Esophagus squamous epithelium (tissue), 5 donors: ENCODE measurements at regions not wholly inside any gene's neighbourhood (a gene's known extent, or its start where the extent isn't known, plus 50 kb on each side); places are given as distances from the start of the nearest gene placed in this dataset.

Experiments
- DNase-seq: peaks from one replicate; lab custom pipeline; 2025; lab: John Stamatoyannopoulos, UW
- H3K27ac ChIP-seq, 4 donors: fragments of 200-600 bp; sonication (generic); one replicate each; pipeline ENCODE4 v1.5.1; 2016 to 2019; ENCODE audit warnings: mild to moderate bottlenecking in 1 of 4
- H3K27me3 ChIP-seq, 4 donors: fragments of 200-600 bp; sonication (generic); 1 replicate in 3 of 4; 2 replicates in 1 of 4; pipeline versions ENCODE4 v1.5.1 to v1.6.0; 2017 to 2021; ENCODE audit warnings: antibody characterized with exemption in 1 of 4
- H3K36me3 ChIP-seq, 3 donors: fragments of 200-600 bp; sonication (generic); one replicate each; pipeline ENCODE4 v1.5.1; 2016 to 2019
- H3K4me1 ChIP-seq, 3 donors: fragments of 200-600 bp; sonication (generic); one replicate each; pipeline ENCODE4 v1.5.1; 2017 to 2019
- H3K4me3 ChIP-seq, 4 donors: fragments of 200-600 bp; sonication (generic); 1 replicate in 3 of 4; 2 replicates in 1 of 4; pipeline ENCODE4 v1.5.1; 2016 to 2019; ENCODE audit warnings: mild to moderate bottlenecking in 2 of 4, moderate library complexity in 1 of 4
- H3K9me3 ChIP-seq, 3 donors: fragments of 200-600 bp; sonication (generic); one replicate each; pipeline ENCODE4 v1.5.1; 2016 to 2019
- CTCF ChIP-seq, 6 experiments: fragments of 450-650 bp in 4 of 6; fragments of 200-600 bp in 2 of 6; sonication (generic) in 2 of 6; IDR thresholded peaks; one replicate each; pipeline ENCODE4 v1.5.1; 2016 to 2019; ENCODE audit warnings: antibody characterized with exemption in 6 of 6, mild to moderate bottlenecking in 4 of 6, moderate library complexity in 4 of 6
- POLR2A ChIP-seq, 4 donors: fragments of 450-650 bp; IDR thresholded peaks; one replicate each; pipeline ENCODE4 v1.6.1; 2017; ENCODE audit warnings: antibody characterized with exemption in 4 of 4, mild to moderate bottlenecking in 4 of 4, moderate library complexity in 3 of 4
- WGBS, 2 donors: methylation state at CpG; one replicate each; pipeline ENCODE4 v1.1.5; 2018; 5-methylcytosine and 5-hydroxymethylcytosine counted together
- intact Hi-C: fragments of 100-400 bp; cut with DNase I; formaldehyde crosslinking; loops from one replicate; pipeline ENCODE4 v1.15.0; 2022
- donor health status: DM: yes; HTN: yes; CAD: no.

DNA sequence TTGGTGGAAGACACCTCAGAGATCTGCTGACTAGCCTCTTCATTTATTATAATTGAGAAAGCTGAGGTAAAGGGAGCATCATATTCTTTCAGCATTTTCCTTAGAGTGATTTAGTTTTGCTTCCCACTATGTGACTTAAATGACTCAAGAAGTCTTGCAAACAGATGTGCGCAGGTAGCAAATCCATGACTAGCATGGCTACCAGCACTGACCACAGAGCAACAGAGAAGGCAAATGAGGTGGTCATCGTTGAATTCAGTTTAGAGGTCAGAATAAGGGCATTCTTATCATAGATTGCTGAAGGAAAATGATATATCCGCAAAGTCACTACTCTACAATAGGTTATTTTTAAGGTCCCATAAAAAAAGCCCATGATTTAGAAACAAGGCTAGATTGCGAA is 162.2 kb downstream of the PIK3R1 start:
- Histone ChIP-seq H3K36me3 (no peaks in the 10 kb centered on the region), H3K27me3 (no peaks in the 10 kb centered on the region), H3K4me1 (peaks cover 10 to 86% (median 49%) of the 10 kb centered on the region in 3 donors), H3K4me3 (no peak overlapping the region), H3K27ac (peak overlapping the region in 2 of 4 donors; percentile 46 to 65), H3K9me3 (no peaks in the 10 kb centered on the region)
- intact Hi-C loops: no loop called here
- no peak for DNase-seq
- TF ChIP-seq POLR2A (IDR thresholded peaks at IDR 0.05) (no peak), CTCF (IDR thresholded peaks at IDR 0.05) (no peak)
- 82 to 91% methylated on average over 4 of the region's 4 CpGs for WGBS, 2 donors

- intact Hi-C loops: no loop called here
- TF ChIP-seq CTCF (IDR thresholded peaks at IDR 0.05) (no peak), POLR2A (IDR thresholded peaks at IDR 0.05) (no peak)
- H3K27me3 ChIP-seq: no peaks in the 10 kb centered on the region
- no peak for DNase-seq
- peak overlapping the region in 3 of 4 donors; percentile 7 to 65 (median 59) for H3K27ac ChIP-seq
- no peaks in the 10 kb centered on the region for H3K9me3 ChIP-seq
- H3K4me3 ChIP-seq: no peak overlapping the region
- peaks cover 10 to 92% (median 49%) of the 10 kb centered on the region in 3 donors for H3K4me1 ChIP-seq
- WGBS, 2 donors: 51 to 71% methylated on average over 1 to 3 of the region's 3 CpGs
- no peaks in the 10 kb centered on the region for H3K36me3 ChIP-seq
These were observed 162.8 kb downstream of the PIK3R1 start for GRCh38 chr5:68378204-68378820.

- no peaks in the 10 kb centered on the region for H3K9me3 ChIP-seq
- H3K27me3 ChIP-seq: no peaks in the 10 kb centered on the region
- intact Hi-C loops: no loop called here
- H3K4me1 ChIP-seq: peaks cover 10 to 94% (median 47%) of the 10 kb centered on the region in 3 donors
- H3K27ac ChIP-seq: peak overlapping the region; percentile 38 to 65 (median 50)
- TF ChIP-seq POLR2A (IDR thresholded peaks at IDR 0.05) (no peak), CTCF (IDR thresholded peaks at IDR 0.05) (no peak)
- no peak for DNase-seq
- H3K4me3 ChIP-seq: no peak overlapping the region
- no peaks in the 10 kb centered on the region for H3K36me3 ChIP-seq
- WGBS, 2 donors: 16 to 18% methylated on average over 3 of the region's 3 CpGs
These were observed 163.9 kb downstream of the PIK3R1 start for GRCh38 chr5:68379275-68380036.

GRCh38 chr5:68380078-68380477 is 164.5 kb downstream of the PIK3R1 start:
- H3K36me3 ChIP-seq: no peaks in the 10 kb centered on the region
- intact Hi-C loops: no loop called here
- peak overlapping the region; percentile 38 to 65 (median 50) for H3K27ac ChIP-seq
- DNase-seq: no peak
- no peaks in the 10 kb centered on the region for H3K9me3 ChIP-seq
- no peaks in the 10 kb centered on the region for H3K27me3 ChIP-seq
- peaks cover 8 to 90% (median 42%) of the 10 kb centered on the region in 3 donors for H3K4me1 ChIP-seq
- TF ChIP-seq POLR2A (IDR thresholded peaks at IDR 0.05): no peak
- no peak for TF ChIP-seq CTCF (IDR thresholded peaks at IDR 0.05)
- no peak overlapping the region for H3K4me3 ChIP-seq
- 16 to 18% methylated on average over 2 of the region's 2 CpGs for WGBS, 2 donors

DNA sequence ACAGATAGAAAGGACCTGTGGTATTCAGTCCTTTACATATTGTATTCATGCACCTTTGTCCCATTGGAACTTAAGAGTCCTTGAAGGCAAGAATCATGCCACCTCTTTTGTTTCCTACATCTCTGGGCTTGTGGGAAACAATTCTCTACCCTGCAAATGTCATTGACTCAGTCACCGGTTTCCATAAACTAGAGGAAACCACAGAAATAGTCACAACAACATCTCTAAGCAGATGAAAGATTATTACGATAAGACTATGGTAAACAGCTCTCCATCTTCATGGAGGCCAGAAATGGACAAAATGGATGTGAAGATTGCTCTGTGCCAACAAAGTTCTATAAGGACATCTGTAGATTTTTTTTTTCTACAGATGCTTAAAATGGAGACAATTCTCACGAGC is 165.5 kb downstream of the PIK3R1 start:
- Histone ChIP-seq H3K27me3 (no peaks in the 10 kb centered on the region), H3K4me3 (no peak overlapping the region), H3K9me3 (no peaks in the 10 kb centered on the region), H3K27ac (peak overlapping the region in 2 of 4 donors; percentile 59 to 65), H3K4me1 (peaks cover 0 to 80% (median 34%) of the 10 kb centered on the region in 3 donors), H3K36me3 (no peaks in the 10 kb centered on the region)
- 74 to 79% methylated on average over 3 of the region's 3 CpGs for WGBS, 2 donors
- no peak for DNase-seq
- intact Hi-C loops: no loop called here
- TF ChIP-seq CTCF (IDR thresholded peaks at IDR 0.05): no peak
- no peak for TF ChIP-seq POLR2A (IDR thresholded peaks at IDR 0.05)
